ENCODE measurements at regions not wholly inside any gene's neighbourhood (a gene's known extent, or its start where the extent isn't known, plus 50 kb on each side); places are given as distances from the start of the nearest gene placed in this dataset.
"Not testable (repeated sequence)": the region's sequence is repeated elsewhere in the genome, so short reads cannot be mapped to it uniquely, and the experiment has no call there.

DNA sequence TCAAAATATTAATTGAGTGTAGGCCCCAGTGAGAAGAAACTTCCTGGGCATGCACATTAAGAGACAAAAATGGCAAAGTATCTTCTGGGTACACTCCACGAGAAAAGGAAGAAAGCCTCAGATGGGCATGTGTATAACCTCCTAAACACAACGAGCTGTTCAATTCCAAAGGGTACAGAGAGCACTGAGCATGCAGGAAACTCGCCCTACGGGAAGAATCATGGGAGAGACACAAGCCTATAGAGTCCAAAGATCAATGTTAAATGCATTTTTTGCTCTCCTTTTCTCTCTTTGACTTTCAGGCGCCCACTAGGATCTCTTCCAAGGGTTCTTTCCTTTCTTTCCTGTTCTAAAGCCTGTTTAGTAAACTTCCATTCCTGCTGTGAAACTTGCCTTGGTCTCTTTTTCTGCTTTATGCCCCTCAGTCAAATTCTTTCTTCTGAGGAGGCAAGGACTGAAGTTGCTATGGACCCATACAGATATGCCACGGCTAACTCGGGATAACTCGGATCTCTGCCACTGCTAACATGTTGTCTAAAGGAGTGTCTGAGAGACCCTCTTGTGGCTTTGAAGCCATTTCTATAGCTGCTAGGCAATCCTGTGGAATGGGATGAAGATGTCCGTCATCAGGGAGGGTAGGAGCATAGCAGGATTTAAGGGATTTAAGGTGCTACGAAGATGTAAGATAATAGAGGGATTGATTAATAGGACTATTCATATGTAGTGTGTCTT lies 99.5 kb upstream of the MTLN start:
- TF ChIP-seq, protein P1, sequence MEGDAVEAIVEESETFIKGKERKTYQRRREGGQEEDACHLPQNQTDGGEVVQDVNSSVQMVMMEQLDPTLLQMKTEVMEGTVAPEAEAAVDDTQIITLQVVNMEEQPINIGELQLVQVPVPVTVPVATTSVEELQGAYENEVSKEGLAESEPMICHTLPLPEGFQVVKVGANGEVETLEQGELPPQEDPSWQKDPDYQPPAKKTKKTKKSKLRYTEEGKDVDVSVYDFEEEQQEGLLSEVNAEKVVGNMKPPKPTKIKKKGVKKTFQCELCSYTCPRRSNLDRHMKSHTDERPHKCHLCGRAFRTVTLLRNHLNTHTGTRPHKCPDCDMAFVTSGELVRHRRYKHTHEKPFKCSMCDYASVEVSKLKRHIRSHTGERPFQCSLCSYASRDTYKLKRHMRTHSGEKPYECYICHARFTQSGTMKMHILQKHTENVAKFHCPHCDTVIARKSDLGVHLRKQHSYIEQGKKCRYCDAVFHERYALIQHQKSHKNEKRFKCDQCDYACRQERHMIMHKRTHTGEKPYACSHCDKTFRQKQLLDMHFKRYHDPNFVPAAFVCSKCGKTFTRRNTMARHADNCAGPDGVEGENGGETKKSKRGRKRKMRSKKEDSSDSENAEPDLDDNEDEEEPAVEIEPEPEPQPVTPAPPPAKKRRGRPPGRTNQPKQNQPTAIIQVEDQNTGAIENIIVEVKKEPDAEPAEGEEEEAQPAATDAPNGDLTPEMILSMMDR (IDR thresholded peaks at IDR 0.05) = not testable (repeated sequence)
- TF ChIP-seq POLR2A (IDR thresholded peaks at IDR 0.05) = not testable (repeated sequence)

All from Peyer's patch (tissue), 4 donors.